ENCODE measurements at regions not wholly inside any gene's neighbourhood (a gene's known extent, or its start where the extent isn't known, plus 50 kb on each side); places are given as distances from the start of the nearest gene placed in this dataset.

GRCh38 chr13:105442040-105442439, 1093.4 kb downstream of the EFNB2 start:
- TF ChIP-seq CTCF (IDR thresholded peaks at IDR 0.05; ENCODE audit: poor library complexity) (no peak), EZH2 (IDR thresholded peaks at IDR 0.05; ENCODE audit: borderline replicate concordance) (no peak), EZH2phosphoT487 (IDR thresholded peaks at IDR 0.05; ENCODE audit: low read depth, severe bottlenecking, unreplicated experiment) (no peak)

Data from hepatocyte (in vitro differentiated cells).